H1 (cell line): ENCODE measurements at regions not wholly inside any gene's neighbourhood (a gene's known extent, or its start where the extent isn't known, plus 50 kb on each side); places are given as distances from the start of the nearest gene placed in this dataset.

Source experiments
- CTCF ChIA-PET: fragments of 300-600 bp; sonication (Branson Sonifier 250); formaldehyde crosslinking; loops from one replicate; lab custom pipeline; 2021; ENCODE audit not compliant: partially characterized antibody; lab: Charles Lee
- POLR2A ChIA-PET: fragments of 300-600 bp; sonication (Branson Sonifier 250); formaldehyde crosslinking; loops from one replicate; lab custom pipeline; 2021; ENCODE audit warnings: inconsistent platforms; ENCODE audit not compliant: partially characterized antibody; lab: Charles Lee
- DNase-seq, 2 experiments: peaks; one replicate each; pipeline versions ENCODE4 v3.0.0 to v3.0.0-alpha.2; 2010 to 2022; ENCODE audit warnings: low spot score in 2 of 2, low read depth in 1 of 2, mixed read lengths in 1 of 2
- FAIRE-seq: peaks from 2 replicates; lab custom pipeline; 2011; peaks lifted over from hg19 to GRCh38; lab: Jason Lieb, UNC
- H2AFZ ChIP-seq: 2 replicates; pipeline ENCODE4 v1.8.1; 2012; ENCODE audit warnings: low read length, inconsistent platforms
- H2AK5ac ChIP-seq: 2 replicates; pipeline ENCODE4 v1.6.1; 2013; ENCODE audit warnings: low read depth, low read length
- H2BK120ac ChIP-seq: replicated peaks from 2 replicates; pipeline ENCODE3; 2013; ENCODE audit warnings: low read depth, low read length, inconsistent platforms
- H2BK12ac ChIP-seq: 2 replicates; pipeline ENCODE4 v1.6.1; 2013; ENCODE audit warnings: low read depth, low read length
- H2BK15ac ChIP-seq: 2 replicates; pipeline ENCODE4 v1.6.1; 2013; ENCODE audit warnings: low read length
- H2BK20ac ChIP-seq: 2 replicates; pipeline ENCODE4 v1.6.1; 2013; ENCODE audit warnings: low read length
- H2BK5ac ChIP-seq: 2 replicates; pipeline ENCODE4 v1.6.1; 2013; ENCODE audit warnings: low read depth, low read length
- H3K14ac ChIP-seq: 2 replicates; pipeline ENCODE4 v1.6.1; 2013; ENCODE audit warnings: inconsistent platforms; ENCODE audit not compliant: insufficient read length
- H3K18ac ChIP-seq: 2 replicates; pipeline ENCODE4 v1.6.1; 2013; ENCODE audit warnings: low read length; ENCODE audit errors: extremely low read depth
- H3K23ac ChIP-seq: 2 replicates; pipeline ENCODE4 v1.6.1; 2013; ENCODE audit warnings: inconsistent platforms; ENCODE audit not compliant: insufficient read length
- H3K23me2 ChIP-seq: 2 replicates; pipeline ENCODE4 v1.6.1; 2013; ENCODE audit warnings: low read depth, low read length
- H3K27ac ChIP-seq: 2 replicates; pipeline ENCODE4 v1.6.1; 2011; ENCODE audit warnings: low read depth, low read length, inconsistent platforms
- H3K27me3 ChIP-seq, 4 experiments: replicated peaks in 1 of 4; 1 replicate in 1 of 4; 2 replicates in 3 of 4; pipeline versions ENCODE4 v1.6.1 to v1.8.1; 2011 to 2013; ENCODE audit warnings: low read length in 3 of 4, mild to moderate bottlenecking in 3 of 4, inconsistent platforms in 2 of 4, mixed read lengths in 2 of 4, moderate library complexity in 1 of 4; ENCODE audit not compliant: control insufficient read depth in 3 of 4, insufficient read depth in 3 of 4; ENCODE audit errors: extremely low read depth in 1 of 4
- H3K36me3 ChIP-seq, 4 experiments: 2 replicates each; pipeline versions ENCODE4 v1.6.1 to v1.8.1; 2011 to 2013; ENCODE audit warnings: mild to moderate bottlenecking in 4 of 4, low read length in 3 of 4, moderate library complexity in 2 of 4, control low read depth in 1 of 4, inconsistent platforms in 1 of 4; ENCODE audit not compliant: insufficient read depth in 4 of 4, control insufficient read depth in 2 of 4
- H3K4ac ChIP-seq: replicated peaks from 2 replicates; pipeline ENCODE3; 2013; ENCODE audit warnings: low read length, low read depth, mixed read lengths, inconsistent platforms; ENCODE audit not compliant: insufficient read length
- H3K4me1 ChIP-seq, 4 experiments: replicated peaks in 1 of 4; 1 replicate in 1 of 4; 2 replicates in 3 of 4; pipeline versions ENCODE4 v1.6.1 to v1.8.1; 2011 to 2013; ENCODE audit warnings: low read length in 3 of 4, inconsistent platforms in 2 of 4, mixed read lengths in 1 of 4; ENCODE audit not compliant: insufficient read depth in 4 of 4, control insufficient read depth in 3 of 4
- H3K4me2 ChIP-seq, 2 experiments: 2 replicates each; pipeline versions ENCODE4 v1.6.1 to v1.8.1; 2011 to 2013; ENCODE audit warnings: low read depth in 2 of 2, low read length in 2 of 2, control low read depth in 1 of 2, inconsistent platforms in 1 of 2, mild to moderate bottlenecking in 1 of 2; ENCODE audit not compliant: insufficient read depth in 1 of 2
- H3K4me3 ChIP-seq, 4 experiments: fragments of 200-600, 300-600 bp in 1 of 4; sonication (generic), shearing (Covaris generic), sonication (Bioruptor Twin) in 1 of 4; 2 replicates each; pipeline versions ENCODE4 v1.5.1 to v1.8.1; 2011 to 2016; ENCODE audit warnings: low read length in 4 of 4, low read depth in 3 of 4, control low read depth in 2 of 4, inconsistent platforms in 2 of 4, mild to moderate bottlenecking in 2 of 4, mixed read lengths in 1 of 4, moderate library complexity in 1 of 4; ENCODE audit not compliant: insufficient read depth in 2 of 4; ENCODE audit errors: extremely low read depth in 1 of 4
- H3K56ac ChIP-seq: replicated peaks from 2 replicates; pipeline ENCODE3; 2013; ENCODE audit warnings: low read depth, mild to moderate bottlenecking, mixed read lengths, low read length, inconsistent platforms; ENCODE audit not compliant: insufficient read length
- H3K79me1 ChIP-seq: 2 replicates; pipeline ENCODE4 v1.6.1; 2013; ENCODE audit warnings: low read depth, low read length, control low read depth
- H3K79me2 ChIP-seq, 2 experiments: 2 replicates each; pipeline versions ENCODE4 v1.6.1 to v1.8.1; 2012 to 2013; ENCODE audit warnings: low read length in 2 of 2, mild to moderate bottlenecking in 2 of 2, inconsistent platforms in 1 of 2; ENCODE audit not compliant: insufficient read depth in 2 of 2, control insufficient read depth in 1 of 2
- H3K9ac ChIP-seq, 4 experiments: replicated peaks in 1 of 4; 1 replicate in 1 of 4; 2 replicates in 3 of 4; pipeline versions ENCODE4 v1.6.1 to v1.8.1; 2011 to 2013; ENCODE audit warnings: low read depth in 3 of 4, low read length in 3 of 4, control low read depth in 2 of 4, mild to moderate bottlenecking in 2 of 4, moderate library complexity in 2 of 4, inconsistent platforms in 1 of 4; ENCODE audit errors: extremely low read depth in 1 of 4
- H3K9me3 ChIP-seq, 2 experiments: 2 replicates each; pipeline versions ENCODE4 v1.6.1 to v1.8.1; 2012 to 2013; ENCODE audit warnings: mild to moderate bottlenecking in 2 of 2, moderate library complexity in 2 of 2, control low read depth in 1 of 2, inconsistent platforms in 1 of 2, low read depth in 1 of 2, low read length in 1 of 2, mixed read lengths in 1 of 2; ENCODE audit not compliant: insufficient read depth in 2 of 2
- H4K20me1 ChIP-seq, 2 experiments: replicated peaks in 1 of 2; 2 replicates each; pipeline versions ENCODE3 to v1.8.1; 2011 to 2013; ENCODE audit warnings: inconsistent platforms in 2 of 2, low read length in 2 of 2, mild to moderate bottlenecking in 1 of 2; ENCODE audit not compliant: insufficient read depth in 2 of 2, control insufficient read depth in 1 of 2
- H4K5ac ChIP-seq: 2 replicates; pipeline ENCODE4 v1.6.1; 2013; ENCODE audit warnings: low read length, low read depth, mixed read lengths, inconsistent platforms; ENCODE audit not compliant: insufficient read length
- H4K8ac ChIP-seq: 2 replicates; pipeline ENCODE4 v1.8.0; 2013; ENCODE audit warnings: mild to moderate bottlenecking, moderate library complexity, low read length, inconsistent platforms; ENCODE audit not compliant: insufficient read depth; ENCODE audit errors: extremely low read depth
- H4K91ac ChIP-seq: replicated peaks from 2 replicates; pipeline ENCODE3; 2013; ENCODE audit warnings: low read length, mixed read lengths, inconsistent platforms; ENCODE audit not compliant: insufficient read length
- BRCA1 ChIP-seq: IDR thresholded peaks from 2 replicates; pipeline ENCODE4 v1.6.1; 2012; ENCODE audit warnings: low read depth, low read length, improper control_type of control experiment
- CTBP2 ChIP-seq: IDR thresholded peaks from 2 replicates; pipeline ENCODE4 v1.7.0; 2011; ENCODE audit warnings: borderline replicate concordance, mild to moderate bottlenecking, moderate library complexity, mixed read lengths, low read length; ENCODE audit not compliant: insufficient read depth, insufficient read length
- EGR1 ChIP-seq: IDR thresholded peaks from 2 replicates; pipeline ENCODE4 v1.6.1; 2011; ENCODE audit warnings: low read depth, low read length, borderline replicate concordance
- KDM1A ChIP-seq: fragments of 200-600, 300-600 bp; sonication (generic); IDR thresholded peaks from 2 replicates; pipeline ENCODE4 v1.7.1; 2016; ENCODE audit warnings: mild to moderate bottlenecking, low read length, borderline replicate concordance
- KDM4A ChIP-seq: IDR thresholded peaks from one replicate; pipeline ENCODE4 v1.7.1; 2012; ENCODE audit warnings: low read depth, mild to moderate bottlenecking, moderate library complexity, low read length, inconsistent platforms; ENCODE audit not compliant: severe bottlenecking
- MAFK ChIP-seq: IDR thresholded peaks from 2 replicates; pipeline ENCODE4 v1.6.1; 2012; ENCODE audit warnings: low read depth, mild to moderate bottlenecking, improper control_type of control experiment, low read length
- RBBP5 ChIP-seq: IDR thresholded peaks from 2 replicates; pipeline ENCODE4 v1.7.1; 2012; ENCODE audit warnings: low read depth, mild to moderate bottlenecking, inconsistent platforms, low read length, moderate library complexity, borderline replicate concordance
- RFX5 ChIP-seq: IDR thresholded peaks from 2 replicates; pipeline ENCODE4 v1.6.1; 2011; ENCODE audit warnings: low read depth, low read length, improper control_type of control experiment, borderline replicate concordance
- RXRA ChIP-seq: IDR thresholded peaks from 2 replicates; pipeline ENCODE4 v1.6.1; 2011; ENCODE audit warnings: low read depth, mild to moderate bottlenecking, low read length, moderate library complexity; ENCODE audit not compliant: insufficient read depth
- SAP30 ChIP-seq: fragments of 300-600 bp; sonication (generic); IDR thresholded peaks from 2 replicates; pipeline ENCODE4 v1.7.1; 2012; ENCODE audit warnings: low read length, moderate library complexity, mild to moderate bottlenecking, inconsistent platforms; ENCODE audit not compliant: insufficient read depth, insufficient replicate concordance
- SIX5 ChIP-seq: IDR thresholded peaks from 2 replicates; pipeline ENCODE4 v1.6.1; 2011; ENCODE audit warnings: mild to moderate bottlenecking, low read depth, low read length
- TAF1 ChIP-seq: IDR thresholded peaks from 2 replicates; pipeline ENCODE4 v1.6.1; 2011; ENCODE audit warnings: mild to moderate bottlenecking, low read depth, low read length
- TCF12 ChIP-seq: IDR thresholded peaks from 2 replicates; pipeline ENCODE4 v1.6.1; 2011; ENCODE audit warnings: low read depth, mild to moderate bottlenecking, low read length
- ZNF274 ChIP-seq: IDR thresholded peaks from 2 replicates; pipeline ENCODE4 v1.7.0; 2012; ENCODE audit warnings: low read length, borderline replicate concordance; ENCODE audit errors: extremely low read depth
- WGBS, 2 experiments: shearing (Covaris generic) in 1 of 2; methylation state at CpG; one replicate each; pipeline versions ENCODE4 v1.1.6 to v1.1.7; 2013 to 2015; ENCODE audit warnings: low lambda C conversion rate in 2 of 2, mixed read lengths in 2 of 2, inconsistent platforms in 1 of 2, low coverage in 1 of 2, missing lambda C conversion rate in 1 of 2; ENCODE audit not compliant: insufficient replicate concordance in 2 of 2, insufficient coverage in 1 of 2, insufficient read length in 1 of 2; ENCODE audit errors: extremely low coverage in 1 of 2, missing lambda C conversion rate in 1 of 2; 5-methylcytosine and 5-hydroxymethylcytosine counted together

DNA sequence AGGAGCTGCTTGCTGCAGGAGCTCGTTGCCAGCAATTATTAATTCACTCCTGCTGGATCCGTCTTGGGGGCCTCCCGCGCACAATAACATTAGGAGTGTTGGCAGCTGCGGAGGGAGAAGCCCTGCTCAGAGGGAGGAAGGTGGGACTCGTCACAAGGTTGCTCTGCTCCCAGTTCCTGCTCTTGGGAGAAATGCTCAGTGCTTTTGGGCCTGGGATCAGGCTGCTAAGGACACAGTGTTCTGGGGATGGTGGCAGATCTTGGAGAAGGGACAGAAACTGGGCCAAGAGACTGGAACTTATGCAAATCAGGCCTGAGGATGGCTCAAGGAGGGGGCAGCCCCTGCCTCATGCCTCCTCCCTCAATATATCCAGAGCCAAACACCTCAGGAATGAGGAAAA lies 78.9 kb upstream of the OLFM4 start:
- Histone ChIP-seq H4K5ac (no peak overlapping the region), H3K56ac (no peak overlapping the region), H3K4me3 (no peak overlapping the region), H4K91ac (peak overlapping the region; percentile 22), H2BK12ac (peak overlapping the region; percentile 51), H3K14ac (no peak overlapping the region), H4K20me1 (no peaks in the 10 kb centered on the region), H2BK20ac (peak overlapping the region; percentile 68; the same call in 1 of the 2 replicates), H3K18ac (no peak overlapping the region), H3K4me2 (no peak overlapping the region), H2BK15ac (no peak overlapping the region), H3K36me3 (no peaks in the 10 kb centered on the region), H3K27me3 (peaks cover 0 to 2% (median 0%) of the 10 kb centered on the region in 4 experiments; a peak in 1 of 7 replicates), H2BK120ac (no peak overlapping the region), H3K23ac (no peak overlapping the region), H3K4ac (no peak overlapping the region), H3K9ac (no peak overlapping the region), H2AFZ (no peak overlapping the region), H2AK5ac (peak overlapping the region; percentile 57; the same call in 1 of the 2 replicates), H4K8ac (peak overlapping the region; percentile 52; the same call in 1 of the 2 replicates), H2BK5ac (no peak overlapping the region), H3K79me1 (no peaks in the 10 kb centered on the region), H3K23me2 (no peaks in the 10 kb centered on the region), H3K9me3 (no peaks in the 10 kb centered on the region; a peak in 1 of 4 replicates), H3K79me2 (no peaks in the 10 kb centered on the region), H3K4me1 (peaks cover 8 to 20% (median 13%) of the 10 kb centered on the region in 4 experiments), H3K27ac (no peak overlapping the region)
- no peak for DNase-seq
- CTCF ChIA-PET: interaction anchor here (0.6 to 3.3 kb wide), 6 partner anchors 9 to 102 kb away, joined by 3 to 23 read pairs (median 3); no protein-coding TSS in a partner anchor
- POLR2A ChIA-PET: interaction anchor here (0.6 kb wide), 1 partner anchor 9 kb away, joined by 3 read pairs; no protein-coding TSS in a partner anchor
- no peak for FAIRE-seq
- WGBS, 2 experiments: 76% methylated on average over 6 of the region's 6 CpGs; no CpG with 5 or more reads in 1 of the 2 experiments
- no peak for TF ChIP-seq KDM4A
- TF ChIP-seq BRCA1: no peak
- TF ChIP-seq SAP30: no peak
- TF ChIP-seq CTBP2: no peak
- no peak for TF ChIP-seq ZNF274
- TF ChIP-seq RBBP5: no peak
- TF ChIP-seq RFX5: no peak
- no peak for TF ChIP-seq RXRA
- no peak for TF ChIP-seq EGR1
- TF ChIP-seq MAFK: no peak
- TF ChIP-seq TAF1: no peak
- no peak for TF ChIP-seq KDM1A
- no peak for TF ChIP-seq TCF12
- no peak for TF ChIP-seq SIX5
